CD4-positive, alpha-beta T cell treated with Interleukin-4 for 4 hours (primary cell): ENCODE measurements at regions not wholly inside any gene's neighbourhood (a gene's known extent, or its start where the extent isn't known, plus 50 kb on each side); places are given as distances from the start of the nearest gene placed in this dataset.

ENCODE experiments used
- DNase-seq: peaks from one replicate; pipeline ENCODE4 v3.0.0-alpha.2; 2020

DNA sequence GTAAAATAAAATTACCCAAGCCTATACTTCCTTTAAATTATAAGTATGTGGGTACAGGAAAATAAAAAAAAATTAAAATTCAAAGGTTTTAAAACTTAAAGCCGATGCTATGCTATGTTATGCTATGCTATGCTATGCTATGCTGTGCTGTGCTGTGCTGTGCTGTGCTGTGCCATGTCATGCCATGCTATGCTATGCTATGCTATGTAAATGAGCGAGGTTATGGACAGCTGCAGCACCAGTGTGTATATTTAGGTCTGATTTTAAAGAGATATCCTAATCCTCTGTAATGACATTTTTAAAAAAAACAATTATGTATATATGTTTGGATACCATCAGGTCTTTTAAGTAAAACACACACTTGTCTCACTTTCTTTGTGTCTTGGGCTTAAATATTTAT, 1822.0 kb upstream of the SEL1L start:
- no peak for DNase-seq

DNA sequence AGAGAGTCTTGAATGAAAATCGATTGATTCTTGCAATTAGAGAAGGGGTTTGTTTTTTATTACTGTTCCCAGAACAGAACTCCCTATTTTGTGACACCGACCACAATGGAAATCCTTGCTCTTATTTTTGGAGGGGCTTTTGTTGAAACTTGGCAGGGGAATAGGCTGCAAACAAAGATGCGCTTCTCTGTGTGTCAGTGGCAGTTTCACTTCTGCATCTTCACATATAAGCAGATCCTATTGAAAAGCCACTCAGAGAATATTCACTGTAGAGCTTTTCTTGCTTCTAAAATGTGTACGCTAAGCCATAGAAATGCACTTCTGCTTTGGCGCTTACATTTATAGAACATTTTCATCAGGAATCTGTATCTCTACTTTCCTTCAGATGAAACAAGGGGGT, 1822.4 kb upstream of the SEL1L start:
- no peak for DNase-seq

DNA sequence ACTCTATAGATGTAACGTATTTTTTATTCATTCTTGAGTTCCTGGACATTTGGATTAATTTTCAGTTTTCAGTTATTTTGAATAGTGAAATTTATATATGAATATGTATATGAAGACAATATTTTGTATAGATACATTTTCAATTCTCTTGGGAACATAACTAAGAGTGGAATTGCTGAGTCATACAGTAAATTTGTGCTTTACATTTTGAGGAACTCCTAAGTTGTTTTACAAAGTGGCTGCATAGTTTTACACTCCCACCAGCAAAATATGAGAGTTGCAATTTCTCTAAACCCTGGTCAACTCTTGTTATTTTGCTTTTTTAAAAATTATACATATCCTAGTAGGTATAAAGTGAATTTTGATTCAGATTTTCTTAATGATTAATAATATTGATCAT, 1838.6 kb upstream of the SEL1L start:
- no peak for DNase-seq

- no peak for DNase-seq
Measured at GRCh38 chr14:83379436-83379835, 1845.8 kb upstream of the SEL1L start.

DNA sequence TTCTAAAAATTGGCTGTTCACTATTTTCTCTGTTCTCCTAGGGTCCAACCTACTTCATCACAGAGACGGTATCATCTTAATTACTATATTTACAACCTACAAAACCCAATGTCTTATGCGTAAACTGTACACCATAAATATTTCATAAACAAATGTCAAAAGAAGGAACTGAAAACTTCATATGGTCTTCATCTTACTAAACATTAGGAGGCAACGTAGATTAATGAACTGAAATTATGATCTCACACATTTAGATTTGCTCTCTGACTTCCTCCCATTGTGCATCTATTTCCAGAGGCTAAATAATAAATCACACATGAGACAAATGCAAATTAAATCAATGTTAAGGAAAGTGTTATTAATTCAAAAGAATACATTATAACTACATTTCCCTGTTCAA, 1850.6 kb upstream of the SEL1L start:
- no peak for DNase-seq

GRCh38 chr14:83395321-83395720, 1861.7 kb upstream of the SEL1L start:
- DNase-seq = no peak

- DNase-seq = no peak
Measured at GRCh38 chr14:83416476-83416875, 1882.8 kb upstream of the SEL1L start.

GRCh38 chr14:83419420-83419819, 1885.8 kb upstream of the SEL1L start:
- no peak for DNase-seq

- DNase-seq = no peak
Measured at GRCh38 chr14:83421711-83422110, 1888.1 kb upstream of the SEL1L start.

- DNase-seq = no peak
Measured at GRCh38 chr14:83425138-83425537, 1891.5 kb upstream of the SEL1L start.

DNA sequence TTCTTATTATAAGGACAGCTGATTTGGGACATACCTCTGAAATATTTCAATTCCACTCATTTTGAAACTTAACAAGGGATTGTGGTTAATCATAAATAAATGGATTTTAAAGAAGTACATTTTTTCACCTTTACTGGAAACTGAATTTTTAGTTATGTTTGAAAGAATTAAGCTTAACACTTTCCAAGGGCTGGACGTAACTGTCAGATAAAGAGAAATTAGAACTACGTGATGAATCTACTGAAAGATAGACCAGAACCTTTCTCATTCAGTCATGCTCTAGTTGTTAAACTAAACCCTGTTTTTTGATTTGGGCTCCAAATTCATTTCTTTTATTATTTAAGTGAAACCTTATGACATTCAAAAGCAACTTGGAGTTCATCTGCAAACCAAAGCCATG, 1892.1 kb upstream of the SEL1L start:
- DNase-seq = no peak

DNA sequence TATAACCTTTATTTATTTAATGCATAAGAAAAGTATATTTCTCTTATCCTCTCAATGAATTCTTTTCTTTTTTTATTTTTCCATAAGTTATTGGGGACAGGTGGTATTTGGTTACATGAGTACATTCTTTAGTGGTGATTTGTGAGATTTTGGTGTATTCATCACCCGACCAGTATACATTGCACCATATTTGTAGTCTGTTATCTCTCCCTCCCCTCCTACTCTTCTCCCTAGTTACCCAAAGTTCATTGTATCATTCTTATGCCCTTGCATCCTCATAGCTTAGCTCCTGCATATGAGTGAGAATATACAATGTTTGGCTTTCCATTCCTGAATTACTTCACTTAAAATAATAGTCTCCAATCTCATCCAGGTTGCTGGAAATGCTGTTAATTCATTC, 1900.0 kb upstream of the SEL1L start:
- DNase-seq = no peak

DNA sequence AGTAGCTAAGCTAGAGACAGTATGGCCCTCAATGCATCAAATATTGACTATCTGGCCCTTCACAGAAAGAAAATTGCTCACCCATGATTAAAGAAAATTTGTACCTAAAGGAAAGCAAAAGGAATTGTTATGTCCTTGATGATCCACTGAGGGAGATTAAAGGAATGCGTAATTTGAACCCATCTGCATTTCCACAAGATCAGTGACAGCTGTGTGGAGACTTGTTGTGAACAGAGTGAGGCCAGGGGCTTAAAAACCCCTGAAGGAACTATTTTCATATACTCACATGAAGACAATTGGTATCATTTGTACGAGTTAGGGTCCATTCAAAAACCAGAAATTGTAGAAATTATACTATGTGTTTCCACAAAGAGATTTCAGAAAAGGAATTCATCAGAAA, 1908.1 kb upstream of the SEL1L start:
- DNase-seq = no peak

GRCh38 chr14:83455561-83455960, 1921.9 kb upstream of the SEL1L start:
- no peak for DNase-seq

- DNase-seq = no peak
Measured at GRCh38 chr14:83461521-83461920, 1927.9 kb upstream of the SEL1L start.

GRCh38 chr14:83462759-83463158, 1929.1 kb upstream of the SEL1L start:
- no peak for DNase-seq

GRCh38 chr14:83463500-83464098, 1929.9 kb upstream of the SEL1L start:
- DNase-seq = peak; percentile 13

DNA sequence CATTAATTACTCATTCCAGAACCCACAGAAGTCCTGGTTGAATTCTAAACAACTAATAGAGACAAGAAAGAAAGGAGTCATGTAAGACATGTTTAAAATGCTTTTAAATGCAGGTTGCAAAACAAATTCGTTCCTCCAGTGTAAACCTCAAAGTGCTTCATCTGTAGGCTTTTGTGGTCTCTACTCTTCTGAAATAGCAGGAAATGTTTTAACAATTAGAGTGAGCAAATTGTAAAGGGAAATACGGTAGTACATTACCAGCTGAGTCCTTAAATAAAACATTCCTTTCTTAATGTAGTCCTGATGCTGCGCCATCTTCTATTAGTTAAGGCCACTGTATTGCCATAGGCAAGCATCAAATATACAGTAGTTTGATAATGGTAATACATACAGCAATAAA, 1934.2 kb upstream of the SEL1L start:
- no peak for DNase-seq

GRCh38 chr14:83470466-83470865, 1936.8 kb upstream of the SEL1L start:
- no peak for DNase-seq

DNA sequence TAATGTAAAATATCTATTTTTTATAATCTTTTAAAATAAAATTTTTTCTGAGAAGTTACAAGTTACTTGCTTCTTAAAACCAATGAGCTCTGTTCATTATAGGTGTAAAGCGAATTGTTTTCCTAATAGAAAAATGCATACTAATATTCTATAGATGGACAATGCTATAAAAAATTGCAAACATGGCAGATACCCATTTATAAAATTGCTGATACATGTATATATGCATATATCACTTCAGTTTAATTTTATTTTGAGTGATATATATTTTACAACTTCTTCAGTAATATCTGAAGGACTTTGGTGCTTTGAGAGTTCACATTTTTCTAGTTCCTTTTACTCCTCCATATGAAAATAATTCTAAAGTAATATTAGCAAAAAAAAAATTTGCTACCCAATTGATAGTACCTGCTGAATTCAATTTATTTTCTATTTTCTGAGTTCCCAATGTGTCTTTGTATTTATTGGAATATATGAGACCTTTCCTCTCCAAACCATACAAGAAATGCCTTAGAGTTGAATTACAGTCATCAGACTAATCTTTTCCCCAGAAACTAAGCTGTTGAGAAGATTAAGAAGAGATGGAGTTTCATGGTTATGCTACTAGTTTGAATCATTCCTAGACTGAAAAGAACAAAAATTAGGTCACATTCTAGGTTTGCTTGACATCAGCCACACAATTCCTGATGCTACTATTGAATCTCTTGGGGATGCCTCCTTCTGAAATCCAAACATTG, 1937.5 kb upstream of the SEL1L start:
- no peak for DNase-seq

GRCh38 chr14:83473416-83474235, 1940.0 kb upstream of the SEL1L start:
- no peak for DNase-seq

GRCh38 chr14:83478741-83479140, 1945.1 kb upstream of the SEL1L start:
- no peak for DNase-seq

DNA sequence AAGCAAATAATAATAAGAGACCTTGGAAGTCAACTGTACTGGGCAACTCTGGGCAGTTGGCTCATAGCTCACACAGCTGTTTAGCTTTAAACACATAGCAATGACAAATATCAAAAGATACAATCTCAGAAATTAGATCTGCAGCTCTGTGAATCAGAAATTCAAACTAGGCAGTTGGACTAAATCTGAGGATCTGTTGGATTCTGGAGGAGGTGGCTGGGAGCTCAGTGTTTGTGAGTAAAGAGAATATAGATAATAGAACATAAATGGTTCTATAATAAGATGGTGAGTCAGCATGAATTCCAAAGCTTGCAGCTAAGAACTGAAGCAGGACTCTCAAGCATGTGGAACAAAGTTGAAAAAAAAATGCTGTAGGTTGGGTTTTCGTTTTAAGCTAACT, 1949.4 kb upstream of the SEL1L start:
- no peak for DNase-seq

- DNase-seq = no peak
Measured at GRCh38 chr14:83485591-83485990, 1951.9 kb upstream of the SEL1L start.
